PFSK-1 (cell line): ENCODE measurements at regions not wholly inside any gene's neighbourhood (a gene's known extent, or its start where the extent isn't known, plus 50 kb on each side); places are given as distances from the start of the nearest gene placed in this dataset.

Experiments
- FOXP2 ChIP-seq: optimal IDR thresholded peaks from 2 replicates; pipeline ENCODE3; 2011; ENCODE audit warnings: borderline replicate concordance, control low read depth, inconsistent platforms; ENCODE audit not compliant: insufficient read depth; ENCODE audit errors: extremely low read length, extremely low read depth
- POLR2AphosphoS5 ChIP-seq: IDR thresholded peaks from 2 replicates; pipeline ENCODE4 v1.6.1; 2012; ENCODE audit warnings: low read depth, mild to moderate bottlenecking, control low read depth, low read length, moderate library complexity
- SIN3A ChIP-seq: IDR thresholded peaks from 2 replicates; pipeline ENCODE4 v1.6.1; 2012; ENCODE audit warnings: mild to moderate bottlenecking, low read length, moderate library complexity, borderline replicate concordance; ENCODE audit not compliant: insufficient read depth
- TAF1 ChIP-seq: IDR thresholded peaks from 2 replicates; pipeline ENCODE4 v1.6.1; 2012; ENCODE audit warnings: low read length, control low read depth, borderline replicate concordance; ENCODE audit not compliant: insufficient read depth
- TF ChIP-seq, protein P1 (sequence below), 2 experiments: IDR thresholded peaks; 2 replicates each; pipeline versions ENCODE4 v1.6.1 to v1.8.0; 2011 to 2012; ENCODE audit warnings: low read depth in 2 of 2, low read length in 2 of 2, control low read depth in 1 of 2, inconsistent platforms in 1 of 2, mild to moderate bottlenecking in 1 of 2, moderate library complexity in 1 of 2; ENCODE audit not compliant: insufficient read depth in 1 of 2

DNA sequence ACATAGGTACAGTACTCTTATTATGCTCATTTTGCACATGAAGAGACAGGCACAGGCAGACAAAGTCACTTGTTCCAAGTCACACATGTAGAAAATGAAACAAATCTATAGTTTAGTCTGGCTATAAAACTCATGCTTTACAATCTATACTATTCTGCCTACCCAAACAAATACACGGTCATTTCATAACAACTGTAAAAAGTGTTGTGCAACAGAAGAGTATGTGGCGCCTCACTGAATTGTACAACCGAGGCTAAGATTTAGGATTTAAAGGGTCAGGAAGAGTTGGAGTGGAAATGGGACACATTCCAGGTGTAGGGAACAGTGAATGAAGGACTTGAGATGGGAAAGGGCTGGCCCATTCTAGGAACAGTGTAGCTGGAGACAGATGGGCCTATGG, 82.9 kb upstream of the TRIO start:
- TF ChIP-seq FOXP2, result no peak
- TF ChIP-seq POLR2AphosphoS5, result no peak
- TF ChIP-seq, protein P1, sequence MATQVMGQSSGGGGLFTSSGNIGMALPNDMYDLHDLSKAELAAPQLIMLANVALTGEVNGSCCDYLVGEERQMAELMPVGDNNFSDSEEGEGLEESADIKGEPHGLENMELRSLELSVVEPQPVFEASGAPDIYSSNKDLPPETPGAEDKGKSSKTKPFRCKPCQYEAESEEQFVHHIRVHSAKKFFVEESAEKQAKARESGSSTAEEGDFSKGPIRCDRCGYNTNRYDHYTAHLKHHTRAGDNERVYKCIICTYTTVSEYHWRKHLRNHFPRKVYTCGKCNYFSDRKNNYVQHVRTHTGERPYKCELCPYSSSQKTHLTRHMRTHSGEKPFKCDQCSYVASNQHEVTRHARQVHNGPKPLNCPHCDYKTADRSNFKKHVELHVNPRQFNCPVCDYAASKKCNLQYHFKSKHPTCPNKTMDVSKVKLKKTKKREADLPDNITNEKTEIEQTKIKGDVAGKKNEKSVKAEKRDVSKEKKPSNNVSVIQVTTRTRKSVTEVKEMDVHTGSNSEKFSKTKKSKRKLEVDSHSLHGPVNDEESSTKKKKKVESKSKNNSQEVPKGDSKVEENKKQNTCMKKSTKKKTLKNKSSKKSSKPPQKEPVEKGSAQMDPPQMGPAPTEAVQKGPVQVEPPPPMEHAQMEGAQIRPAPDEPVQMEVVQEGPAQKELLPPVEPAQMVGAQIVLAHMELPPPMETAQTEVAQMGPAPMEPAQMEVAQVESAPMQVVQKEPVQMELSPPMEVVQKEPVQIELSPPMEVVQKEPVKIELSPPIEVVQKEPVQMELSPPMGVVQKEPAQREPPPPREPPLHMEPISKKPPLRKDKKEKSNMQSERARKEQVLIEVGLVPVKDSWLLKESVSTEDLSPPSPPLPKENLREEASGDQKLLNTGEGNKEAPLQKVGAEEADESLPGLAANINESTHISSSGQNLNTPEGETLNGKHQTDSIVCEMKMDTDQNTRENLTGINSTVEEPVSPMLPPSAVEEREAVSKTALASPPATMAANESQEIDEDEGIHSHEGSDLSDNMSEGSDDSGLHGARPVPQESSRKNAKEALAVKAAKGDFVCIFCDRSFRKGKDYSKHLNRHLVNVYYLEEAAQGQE (IDR thresholded peaks at IDR 0.05; ENCODE audit: insufficient read depth in 1 of 2, low read depth in 2 of 2, low read length in 2 of 2), result no peak
- no peak for TF ChIP-seq TAF1
- TF ChIP-seq SIN3A, result no peak

DNA sequence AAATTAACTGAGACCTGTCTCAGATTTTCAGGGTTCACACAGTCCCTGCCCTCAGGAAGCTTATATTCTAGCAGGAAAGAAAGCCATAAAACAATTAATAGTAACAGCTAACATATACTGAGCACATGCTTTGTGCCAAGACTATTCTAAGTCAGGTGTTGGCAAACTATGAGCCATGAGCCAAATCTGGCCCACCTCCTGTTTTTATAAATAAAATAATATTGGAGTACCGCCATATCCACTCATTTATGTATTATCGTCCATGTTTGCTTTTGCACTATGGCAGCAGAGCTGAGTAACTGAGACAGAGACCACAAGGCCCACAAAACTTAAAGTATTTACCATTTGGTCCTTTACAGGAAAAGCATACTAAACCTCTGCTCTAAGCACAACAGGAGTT, 83.3 kb upstream of the TRIO start:
- TF ChIP-seq TAF1 (no peak), SIN3A (no peak), POLR2AphosphoS5 (no peak), FOXP2 (no peak)
- TF ChIP-seq, protein P1 (IDR thresholded peaks at IDR 0.05; ENCODE audit: insufficient read depth in 1 of 2, low read depth in 2 of 2, low read length in 2 of 2), result no peak

DNA sequence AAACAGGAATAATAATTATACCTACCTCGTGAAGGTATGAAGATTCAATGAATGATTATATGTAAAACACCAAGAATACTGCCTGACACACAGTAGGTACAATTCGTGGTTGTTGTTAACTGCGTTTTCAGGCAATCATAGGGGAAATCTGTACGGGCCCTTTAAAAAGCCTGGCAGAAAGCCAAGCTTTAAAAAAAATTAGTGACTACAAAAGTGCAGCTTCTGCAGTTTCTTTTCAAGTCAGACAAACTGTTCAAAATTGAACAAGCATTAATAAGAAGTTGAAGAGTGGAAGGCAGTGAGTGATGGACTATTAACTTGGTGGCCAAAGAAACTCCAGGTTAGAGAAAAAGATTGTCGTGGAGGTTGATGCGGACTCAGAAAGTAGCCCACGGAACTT, 85.9 kb upstream of the TRIO start:
- TF ChIP-seq POLR2AphosphoS5, result no peak
- no peak for TF ChIP-seq FOXP2
- TF ChIP-seq, protein P1 (IDR thresholded peaks at IDR 0.05; ENCODE audit: insufficient read depth in 1 of 2, low read depth in 2 of 2, low read length in 2 of 2), result no peak
- TF ChIP-seq SIN3A, result no peak
- no peak for TF ChIP-seq TAF1

DNA sequence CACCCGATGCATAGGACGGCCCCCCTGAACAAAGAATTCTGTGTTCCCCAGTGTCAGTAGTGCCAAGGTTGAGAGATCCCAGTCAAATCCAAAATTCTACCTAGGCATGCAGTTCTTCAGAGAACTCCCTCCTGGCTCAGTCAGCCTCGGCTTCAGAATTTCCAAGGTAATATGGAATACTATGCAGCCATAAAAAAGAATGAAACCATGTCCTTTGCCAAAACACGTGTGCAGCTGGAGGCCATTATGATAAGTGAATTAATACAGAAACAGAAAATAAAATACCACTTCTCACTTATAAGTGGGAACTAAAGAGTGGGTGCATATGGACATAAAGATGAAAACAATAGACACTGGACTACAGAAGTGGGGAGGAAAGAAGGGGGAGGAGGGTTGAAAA, 87.1 kb upstream of the TRIO start:
- TF ChIP-seq POLR2AphosphoS5, result no peak
- no peak for TF ChIP-seq FOXP2
- no peak for TF ChIP-seq SIN3A
- TF ChIP-seq, protein P1 (IDR thresholded peaks at IDR 0.05; ENCODE audit: insufficient read depth in 1 of 2, low read depth in 2 of 2, low read length in 2 of 2), result no peak
- no peak for TF ChIP-seq TAF1
